Fibroblast of skin of back (primary cell): ENCODE measurements at regions not wholly inside any gene's neighbourhood (a gene's known extent, or its start where the extent isn't known, plus 50 kb on each side); places are given as distances from the start of the nearest gene placed in this dataset.
"Not testable (repeated sequence)": the region's sequence is repeated elsewhere in the genome, so short reads cannot be mapped to it uniquely, and the experiment has no call there.

Experiments used
- DNase-seq: peaks from one replicate; pipeline ENCODE4 v3.0.0-alpha.2; 2013

- DNase-seq, result no peak
Observed at GRCh38 chr4:164345756-164346155, 408.2 kb upstream of the SMIM31 start.

- no peak for DNase-seq
Observed at GRCh38 chr4:164350061-164350460, 403.9 kb upstream of the SMIM31 start.

GRCh38 chr4:164350716-164351115 is 403.2 kb upstream of the SMIM31 start:
- not testable (repeated sequence) for DNase-seq

- DNase-seq, result no peak
Observed at GRCh38 chr4:164357957-164358356, 396.0 kb upstream of the SMIM31 start.

- no peak for DNase-seq
Observed at GRCh38 chr4:164358400-164358799, 395.5 kb upstream of the SMIM31 start.

GRCh38 chr4:164359881-164360280 is 394.1 kb upstream of the SMIM31 start:
- DNase-seq, result no peak

GRCh38 chr4:164368894-164369293 is 385.0 kb upstream of the SMIM31 start:
- no peak for DNase-seq

GRCh38 chr4:164373021-164373420 is 380.9 kb upstream of the SMIM31 start:
- DNase-seq, result no peak

- DNase-seq, result no peak
Observed at GRCh38 chr4:164377277-164377676, 376.7 kb upstream of the SMIM31 start.

GRCh38 chr4:164378361-164378760 is 375.6 kb upstream of the SMIM31 start:
- DNase-seq, result no peak

- no peak for DNase-seq
Observed at GRCh38 chr4:164379694-164380093, 374.2 kb upstream of the SMIM31 start.

GRCh38 chr4:164381859-164382258 is 372.1 kb upstream of the SMIM31 start:
- no peak for DNase-seq

- no peak for DNase-seq
Observed at GRCh38 chr4:164383058-164383357, 370.9 kb upstream of the SMIM31 start.

- no peak for DNase-seq
Observed at GRCh38 chr4:164383358-164384220, 370.3 kb upstream of the SMIM31 start.

GRCh38 chr4:164384416-164384815 is 369.5 kb upstream of the SMIM31 start:
- no peak for DNase-seq

GRCh38 chr4:164396439-164396838 is 357.5 kb upstream of the SMIM31 start:
- no peak for DNase-seq

GRCh38 chr4:164402554-164402953 is 351.4 kb upstream of the SMIM31 start:
- no peak for DNase-seq

- no peak for DNase-seq
Observed at GRCh38 chr4:164405774-164406173, 348.2 kb upstream of the SMIM31 start.

GRCh38 chr4:164408831-164409230 is 345.1 kb upstream of the SMIM31 start:
- no peak for DNase-seq

- no peak for DNase-seq
Observed at GRCh38 chr4:164410401-164410800, 343.5 kb upstream of the SMIM31 start.

- no peak for DNase-seq
Observed at GRCh38 chr4:164412246-164412645, 341.7 kb upstream of the SMIM31 start.

GRCh38 chr4:164413743-164414142 is 340.2 kb upstream of the SMIM31 start:
- no peak for DNase-seq

- DNase-seq, result no peak
Observed at GRCh38 chr4:164423819-164424218, 330.1 kb upstream of the SMIM31 start.

GRCh38 chr4:164424846-164425245 is 329.1 kb upstream of the SMIM31 start:
- DNase-seq, result no peak

GRCh38 chr4:164428561-164428960 is 325.4 kb upstream of the SMIM31 start:
- no peak for DNase-seq
